ENCODE measurements at regions not wholly inside any gene's neighbourhood (a gene's known extent, or its start where the extent isn't known, plus 50 kb on each side); places are given as distances from the start of the nearest gene placed in this dataset.
A peak's percentile ranks its signal among the peaks of the same experiment; 100 is the strongest.

DNA sequence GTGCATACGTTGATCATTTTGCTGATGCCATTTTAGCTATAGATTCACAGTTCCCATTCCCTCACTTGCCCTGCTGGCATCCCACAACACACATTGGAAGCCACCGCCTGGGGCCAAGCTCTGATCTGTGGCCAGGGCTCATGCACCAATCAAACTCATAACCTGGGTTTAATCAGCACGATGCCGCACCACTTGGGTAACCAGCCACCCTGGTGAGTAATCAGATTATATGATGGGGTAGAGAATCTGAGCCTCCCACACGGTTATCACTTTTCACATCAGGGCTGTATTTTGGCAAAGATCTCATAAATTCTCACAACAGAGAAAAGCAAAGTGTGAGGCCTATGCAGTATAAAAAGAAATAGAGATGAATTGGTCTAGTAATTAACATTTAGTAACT, 66.0 kb upstream of the TNFRSF19 start:
- WGBS (ENCODE audit: low lambda C conversion rate, missing lambda C conversion rate), result 76% methylated on average over 5 of the region's 5 CpGs
- H3K4me1 ChIP-seq (ENCODE audit: insufficient read depth), result peaks cover 12% of the 10 kb centered on the region
- no peaks in the 10 kb centered on the region for H3K36me3 ChIP-seq (replicated peaks; ENCODE audit: insufficient read depth, low read depth)
- DNase-seq (ENCODE audit: low spot score), result no peak
- TF ChIP-seq EZH2phosphoT487 (IDR thresholded peaks at IDR 0.05; ENCODE audit: low read depth, severe bottlenecking, unreplicated experiment) (no peak), EZH2 (IDR thresholded peaks at IDR 0.05; ENCODE audit: borderline replicate concordance) (no peak)
- TF ChIP-seq, protein P1, sequence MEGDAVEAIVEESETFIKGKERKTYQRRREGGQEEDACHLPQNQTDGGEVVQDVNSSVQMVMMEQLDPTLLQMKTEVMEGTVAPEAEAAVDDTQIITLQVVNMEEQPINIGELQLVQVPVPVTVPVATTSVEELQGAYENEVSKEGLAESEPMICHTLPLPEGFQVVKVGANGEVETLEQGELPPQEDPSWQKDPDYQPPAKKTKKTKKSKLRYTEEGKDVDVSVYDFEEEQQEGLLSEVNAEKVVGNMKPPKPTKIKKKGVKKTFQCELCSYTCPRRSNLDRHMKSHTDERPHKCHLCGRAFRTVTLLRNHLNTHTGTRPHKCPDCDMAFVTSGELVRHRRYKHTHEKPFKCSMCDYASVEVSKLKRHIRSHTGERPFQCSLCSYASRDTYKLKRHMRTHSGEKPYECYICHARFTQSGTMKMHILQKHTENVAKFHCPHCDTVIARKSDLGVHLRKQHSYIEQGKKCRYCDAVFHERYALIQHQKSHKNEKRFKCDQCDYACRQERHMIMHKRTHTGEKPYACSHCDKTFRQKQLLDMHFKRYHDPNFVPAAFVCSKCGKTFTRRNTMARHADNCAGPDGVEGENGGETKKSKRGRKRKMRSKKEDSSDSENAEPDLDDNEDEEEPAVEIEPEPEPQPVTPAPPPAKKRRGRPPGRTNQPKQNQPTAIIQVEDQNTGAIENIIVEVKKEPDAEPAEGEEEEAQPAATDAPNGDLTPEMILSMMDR (IDR thresholded peaks at IDR 0.05; ENCODE audit: poor library complexity), result no peak
- no peak overlapping the region for H2AFZ ChIP-seq
- H3K27ac ChIP-seq, result no peak overlapping the region
- H3K9me3 ChIP-seq (ENCODE audit: low read depth), result no peaks in the 10 kb centered on the region
- H3K79me2 ChIP-seq, result no peaks in the 10 kb centered on the region
- H4K20me1 ChIP-seq (ENCODE audit: insufficient read depth, poor library complexity, severe bottlenecking), result no peaks in the 10 kb centered on the region
- no peaks in the 10 kb centered on the region for H3K27me3 ChIP-seq
- H3K4me3 ChIP-seq, result no peak overlapping the region
- no peaks in the 10 kb centered on the region for H3K9me2 ChIP-seq (replicated peaks; ENCODE audit: insufficient read depth)
- no peak overlapping the region for H3K4me2 ChIP-seq

DNA sequence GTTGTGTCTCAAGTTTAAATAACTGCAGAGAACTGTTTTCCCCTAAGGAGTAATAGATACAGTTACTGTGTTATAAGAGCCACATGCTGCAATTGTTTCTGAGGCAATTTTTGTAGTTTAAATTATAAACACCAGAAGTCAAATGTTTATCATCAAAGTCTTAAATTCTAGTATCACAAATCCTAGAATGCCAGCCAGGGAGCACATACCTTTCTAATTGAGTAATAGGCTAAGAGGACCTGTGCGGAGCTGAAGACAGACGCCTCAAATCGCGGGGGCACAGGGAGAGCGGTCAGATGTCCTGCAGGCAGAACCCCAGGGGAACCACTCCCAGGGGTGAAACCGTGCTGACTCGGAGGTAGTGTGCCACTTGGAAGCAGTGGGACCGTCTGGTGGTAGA, 65.2 kb upstream of the TNFRSF19 start:
- no peak overlapping the region for H2AFZ ChIP-seq

DNA sequence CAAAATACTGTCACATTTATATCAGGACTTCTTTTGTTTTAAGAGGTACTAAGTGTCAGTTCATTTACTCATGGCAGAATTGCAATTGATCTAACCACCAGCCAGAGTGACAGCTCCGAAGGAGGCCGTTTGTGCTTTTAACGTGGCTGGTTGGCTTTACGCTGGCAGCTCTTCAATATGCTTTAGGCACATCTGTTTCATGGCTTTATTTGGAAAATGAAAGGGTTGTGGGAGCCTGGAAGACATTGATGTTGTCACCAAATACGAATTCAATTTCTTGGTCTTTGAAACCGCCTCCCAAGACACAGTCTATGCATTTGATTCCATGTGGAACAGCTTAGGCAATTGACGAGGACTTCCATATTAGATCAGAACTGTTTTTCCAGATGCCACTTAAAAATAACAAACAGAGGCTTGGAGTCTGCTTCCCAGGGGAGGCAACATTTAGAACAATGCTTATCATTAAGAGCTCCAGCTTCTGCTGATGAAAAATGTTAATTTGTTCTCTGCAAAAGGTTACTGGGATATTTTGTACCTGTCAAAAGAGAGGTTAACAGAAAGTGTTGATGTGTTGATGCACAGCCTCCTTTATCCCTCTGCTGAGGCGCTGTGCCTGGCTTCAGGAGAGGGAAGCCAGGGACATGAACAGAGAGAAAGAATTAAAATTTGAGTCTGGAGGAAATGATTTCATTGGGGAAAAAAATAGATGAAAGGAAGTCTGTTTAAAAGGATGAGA, 64.0 kb upstream of the TNFRSF19 start:
- peak overlapping the region; percentile 56 for H3K27ac ChIP-seq
- H3K4me1 ChIP-seq (ENCODE audit: insufficient read depth), result peaks cover 12% of the 10 kb centered on the region
- no peaks in the 10 kb centered on the region for H3K9me3 ChIP-seq (ENCODE audit: low read depth)
- WGBS (ENCODE audit: low lambda C conversion rate, missing lambda C conversion rate), result 42% methylated on average over 8 of the region's 8 CpGs
- H3K79me2 ChIP-seq, result no peaks in the 10 kb centered on the region
- peak overlapping the region; percentile 3 for H3K4me2 ChIP-seq
- no peak for DNase-seq (ENCODE audit: low spot score)
- H3K36me3 ChIP-seq (replicated peaks; ENCODE audit: insufficient read depth, low read depth), result no peaks in the 10 kb centered on the region
- no peaks in the 10 kb centered on the region for H4K20me1 ChIP-seq (ENCODE audit: insufficient read depth, poor library complexity, severe bottlenecking)
- no peak for TF ChIP-seq EZH2phosphoT487 (IDR thresholded peaks at IDR 0.05; ENCODE audit: low read depth, severe bottlenecking, unreplicated experiment)
- TF ChIP-seq, protein P1 (IDR thresholded peaks at IDR 0.05; ENCODE audit: poor library complexity), result no peak
- no peak for TF ChIP-seq EZH2 (IDR thresholded peaks at IDR 0.05; ENCODE audit: borderline replicate concordance)
- H3K9me2 ChIP-seq (replicated peaks; ENCODE audit: insufficient read depth), result no peaks in the 10 kb centered on the region
- no peak overlapping the region for H2AFZ ChIP-seq
- H3K4me3 ChIP-seq, result no peak overlapping the region
- no peaks in the 10 kb centered on the region for H3K27me3 ChIP-seq

More for the DNA sequence above, 65.2 kb upstream of the TNFRSF19 start:
- Histone ChIP-seq H3K4me2 (peak overlapping the region; percentile 47), H3K27me3 (no peaks in the 10 kb centered on the region), H4K20me1 (ENCODE audit: insufficient read depth, poor library complexity, severe bottlenecking) (no peaks in the 10 kb centered on the region), H3K36me3 (replicated peaks; ENCODE audit: insufficient read depth, low read depth) (no peaks in the 10 kb centered on the region), H3K4me3 (no peak overlapping the region), H3K27ac (peak overlapping the region; percentile 37), H3K4me1 (ENCODE audit: insufficient read depth) (peaks cover 12% of the 10 kb centered on the region), H3K9me3 (ENCODE audit: low read depth) (no peaks in the 10 kb centered on the region), H3K9me2 (replicated peaks; ENCODE audit: insufficient read depth) (no peaks in the 10 kb centered on the region), H3K79me2 (no peaks in the 10 kb centered on the region)
- TF ChIP-seq, protein P1 (IDR thresholded peaks at IDR 0.05; ENCODE audit: poor library complexity), result no peak
- TF ChIP-seq EZH2phosphoT487 (IDR thresholded peaks at IDR 0.05; ENCODE audit: low read depth, severe bottlenecking, unreplicated experiment) (no peak), EZH2 (IDR thresholded peaks at IDR 0.05; ENCODE audit: borderline replicate concordance) (no peak)
- WGBS (ENCODE audit: low lambda C conversion rate, missing lambda C conversion rate), result 33% methylated on average over 8 of the region's 8 CpGs
- DNase-seq (ENCODE audit: low spot score), result no peak
